Astrocyte (in vitro differentiated cells and primary cell): ENCODE measurements at regions not wholly inside any gene's neighbourhood (a gene's known extent, or its start where the extent isn't known, plus 50 kb on each side); places are given as distances from the start of the nearest gene placed in this dataset.

Experiments
- EZH2 ChIP-seq: IDR thresholded peaks from 2 replicates; pipeline ENCODE4 v1.6.1; 2012; ENCODE audit warnings: mild to moderate bottlenecking, low read length, inconsistent platforms; ENCODE audit not compliant: insufficient read depth
- TF ChIP-seq, protein P1 (sequence below): IDR thresholded peaks from 2 replicates; pipeline ENCODE4 v1.5.1; 2011; ENCODE audit warnings: low read depth, mild to moderate bottlenecking, inconsistent platforms, low read length, moderate library complexity; ENCODE audit not compliant: insufficient read depth

DNA sequence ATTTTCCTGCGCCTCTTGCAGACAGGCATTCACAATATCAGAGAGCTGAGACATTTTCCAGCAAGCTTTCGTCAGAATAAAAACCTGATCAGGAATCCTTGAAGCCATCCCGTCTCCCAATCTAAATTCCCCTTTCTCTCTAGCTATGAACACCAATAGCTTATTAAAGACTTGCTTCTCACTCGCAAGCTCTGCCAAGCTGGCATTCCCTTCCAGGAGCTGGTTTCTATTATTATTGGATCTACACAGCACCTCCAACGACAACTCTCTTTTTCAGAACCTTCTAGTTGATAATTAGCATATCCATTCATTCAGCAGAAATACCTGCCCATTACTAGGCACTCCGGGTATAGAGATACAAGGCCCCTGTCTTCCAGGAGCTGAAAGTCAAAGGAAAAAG lies 350.3 kb downstream of the MTX2 start:
- TF ChIP-seq, protein P1, sequence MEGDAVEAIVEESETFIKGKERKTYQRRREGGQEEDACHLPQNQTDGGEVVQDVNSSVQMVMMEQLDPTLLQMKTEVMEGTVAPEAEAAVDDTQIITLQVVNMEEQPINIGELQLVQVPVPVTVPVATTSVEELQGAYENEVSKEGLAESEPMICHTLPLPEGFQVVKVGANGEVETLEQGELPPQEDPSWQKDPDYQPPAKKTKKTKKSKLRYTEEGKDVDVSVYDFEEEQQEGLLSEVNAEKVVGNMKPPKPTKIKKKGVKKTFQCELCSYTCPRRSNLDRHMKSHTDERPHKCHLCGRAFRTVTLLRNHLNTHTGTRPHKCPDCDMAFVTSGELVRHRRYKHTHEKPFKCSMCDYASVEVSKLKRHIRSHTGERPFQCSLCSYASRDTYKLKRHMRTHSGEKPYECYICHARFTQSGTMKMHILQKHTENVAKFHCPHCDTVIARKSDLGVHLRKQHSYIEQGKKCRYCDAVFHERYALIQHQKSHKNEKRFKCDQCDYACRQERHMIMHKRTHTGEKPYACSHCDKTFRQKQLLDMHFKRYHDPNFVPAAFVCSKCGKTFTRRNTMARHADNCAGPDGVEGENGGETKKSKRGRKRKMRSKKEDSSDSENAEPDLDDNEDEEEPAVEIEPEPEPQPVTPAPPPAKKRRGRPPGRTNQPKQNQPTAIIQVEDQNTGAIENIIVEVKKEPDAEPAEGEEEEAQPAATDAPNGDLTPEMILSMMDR = no peak
- TF ChIP-seq EZH2 = no peak
